ENCODE measurements at regions not wholly inside any gene's neighbourhood (a gene's known extent, or its start where the extent isn't known, plus 50 kb on each side); places are given as distances from the start of the nearest gene placed in this dataset.

DNA sequence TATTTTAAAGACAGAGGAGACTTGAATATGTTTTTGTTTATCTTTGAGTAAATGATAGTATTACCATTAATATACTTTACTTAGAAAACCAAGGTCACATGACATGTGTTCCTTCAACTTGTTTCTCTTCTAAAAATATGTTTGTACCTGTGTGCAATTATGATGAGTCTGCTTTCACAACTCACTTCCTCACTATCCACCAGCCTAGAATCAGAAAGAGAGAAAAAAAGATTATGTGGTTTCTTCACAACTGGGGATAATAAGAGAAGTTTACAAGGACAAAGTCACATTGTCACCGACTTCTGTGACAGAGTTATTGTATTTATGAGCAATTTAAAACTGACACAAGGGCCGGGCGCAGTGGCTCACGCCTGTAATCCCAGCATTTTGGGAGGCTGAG is 1112.1 kb downstream of the RPA4 start:
- TF ChIP-seq, protein P1, sequence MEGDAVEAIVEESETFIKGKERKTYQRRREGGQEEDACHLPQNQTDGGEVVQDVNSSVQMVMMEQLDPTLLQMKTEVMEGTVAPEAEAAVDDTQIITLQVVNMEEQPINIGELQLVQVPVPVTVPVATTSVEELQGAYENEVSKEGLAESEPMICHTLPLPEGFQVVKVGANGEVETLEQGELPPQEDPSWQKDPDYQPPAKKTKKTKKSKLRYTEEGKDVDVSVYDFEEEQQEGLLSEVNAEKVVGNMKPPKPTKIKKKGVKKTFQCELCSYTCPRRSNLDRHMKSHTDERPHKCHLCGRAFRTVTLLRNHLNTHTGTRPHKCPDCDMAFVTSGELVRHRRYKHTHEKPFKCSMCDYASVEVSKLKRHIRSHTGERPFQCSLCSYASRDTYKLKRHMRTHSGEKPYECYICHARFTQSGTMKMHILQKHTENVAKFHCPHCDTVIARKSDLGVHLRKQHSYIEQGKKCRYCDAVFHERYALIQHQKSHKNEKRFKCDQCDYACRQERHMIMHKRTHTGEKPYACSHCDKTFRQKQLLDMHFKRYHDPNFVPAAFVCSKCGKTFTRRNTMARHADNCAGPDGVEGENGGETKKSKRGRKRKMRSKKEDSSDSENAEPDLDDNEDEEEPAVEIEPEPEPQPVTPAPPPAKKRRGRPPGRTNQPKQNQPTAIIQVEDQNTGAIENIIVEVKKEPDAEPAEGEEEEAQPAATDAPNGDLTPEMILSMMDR (conservative IDR thresholded peaks at IDR 0.05 in 1 of 2, IDR thresholded peaks at IDR 0.05 in 1 of 2; ENCODE audit: extremely low read depth in 1 of 2, insufficient read depth in 1 of 2, low read depth in 1 of 2, low read length in 2 of 2): no peak
- TF ChIP-seq EZH2 (IDR thresholded peaks at IDR 0.05; ENCODE audit: borderline replicate concordance, low read length): no peak

Data from mammary epithelial cell (primary cell).